KMS-11 (cell line): ENCODE measurements at regions not wholly inside any gene's neighbourhood (a gene's known extent, or its start where the extent isn't known, plus 50 kb on each side); places are given as distances from the start of the nearest gene placed in this dataset.

ENCODE experiments used
- H2AFZ ChIP-seq: fragments of 200-600 bp; sonication (generic); 2 replicates; pipeline ENCODE4 v1.6.1; 2016; ENCODE audit warnings: antibody characterized with exemption, mixed run types, low read depth
- H3K27ac ChIP-seq: fragments of 200-600 bp; sonication (generic); 2 replicates; pipeline ENCODE4 v1.6.1; 2016; ENCODE audit warnings: mild to moderate bottlenecking, mixed run types
- H3K27me3 ChIP-seq: fragments of 200-600 bp; sonication (generic); 2 replicates; pipeline ENCODE4 v1.6.1; 2017; ENCODE audit warnings: mild to moderate bottlenecking, low read depth, mixed run types, moderate library complexity; ENCODE audit not compliant: insufficient read depth
- H3K36me3 ChIP-seq: fragments of 200-600 bp; sonication (generic); 2 replicates; pipeline ENCODE4 v1.6.1; 2017; ENCODE audit warnings: mild to moderate bottlenecking, mixed run types; ENCODE audit not compliant: insufficient read depth
- H3K4me1 ChIP-seq: fragments of 200-600 bp; sonication (generic); 2 replicates; pipeline ENCODE4 v1.6.1; 2016; ENCODE audit warnings: mild to moderate bottlenecking, low read depth, mixed run types; ENCODE audit not compliant: poor library complexity, severe bottlenecking
- H3K4me2 ChIP-seq: fragments of 200-600 bp; sonication (generic); 2 replicates; pipeline ENCODE4 v1.7.0; 2016; ENCODE audit warnings: mild to moderate bottlenecking, mixed run types
- H3K4me3 ChIP-seq: fragments of 200-600 bp; sonication (generic); IDR thresholded peaks from 2 replicates; pipeline ENCODE4 v1.6.1; 2017; ENCODE audit warnings: low read depth, low read length, mixed read lengths; ENCODE audit not compliant: insufficient read depth
- H3K79me2 ChIP-seq: fragments of 200-600 bp; sonication (generic); 2 replicates; pipeline ENCODE4 v1.6.1; 2016; ENCODE audit warnings: low read depth, mixed run types; ENCODE audit not compliant: insufficient read depth
- H3K9ac ChIP-seq: fragments of 200-600 bp; sonication (generic); 2 replicates; pipeline ENCODE4 v1.6.1; 2016; ENCODE audit warnings: mild to moderate bottlenecking, mixed run types
- H4K20me1 ChIP-seq: fragments of 200-600 bp; sonication (generic); 2 replicates; pipeline ENCODE4 v1.6.1; 2016; ENCODE audit warnings: mild to moderate bottlenecking, mixed run types; ENCODE audit not compliant: insufficient read depth
- TF ChIP-seq, protein P1 (sequence below): fragments of 200-600 bp; sonication (generic); conservative IDR thresholded peaks from 2 replicates; pipeline ENCODE4 v1.6.1; 2017; ENCODE audit warnings: low read depth, mild to moderate bottlenecking, antibody characterized with exemption, low read length, moderate library complexity, mixed read lengths

DNA sequence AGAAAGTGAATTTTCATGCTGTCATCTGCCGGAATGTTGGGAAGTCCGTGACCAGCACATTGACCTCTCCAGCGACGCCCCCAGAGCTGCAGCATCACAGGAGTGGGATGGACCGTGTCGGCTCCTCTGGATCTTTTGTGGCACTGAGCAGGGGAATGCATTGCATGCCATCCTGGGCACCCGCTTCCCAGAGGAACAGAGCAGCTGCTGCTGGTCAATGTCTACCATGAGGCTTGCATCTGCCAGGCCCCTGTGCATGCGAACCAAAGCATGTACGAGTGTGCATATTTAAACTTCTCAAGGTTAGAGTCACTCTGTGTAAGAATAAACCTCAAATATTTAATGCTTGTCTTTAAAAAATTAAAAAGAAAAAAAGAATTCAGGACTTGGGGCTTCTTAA lies 414.8 kb downstream of the GADD45G start:
- H2AFZ ChIP-seq = no peak overlapping the region
- H3K27me3 ChIP-seq = no peaks in the 10 kb centered on the region
- H3K4me1 ChIP-seq = no peaks in the 10 kb centered on the region
- no peaks in the 10 kb centered on the region for H3K36me3 ChIP-seq
- H3K4me3 ChIP-seq = no peak overlapping the region
- H3K4me2 ChIP-seq = no peak overlapping the region
- H3K79me2 ChIP-seq = no peaks in the 10 kb centered on the region
- H4K20me1 ChIP-seq = no peaks in the 10 kb centered on the region
- no peak overlapping the region for H3K9ac ChIP-seq
- TF ChIP-seq, protein P1, sequence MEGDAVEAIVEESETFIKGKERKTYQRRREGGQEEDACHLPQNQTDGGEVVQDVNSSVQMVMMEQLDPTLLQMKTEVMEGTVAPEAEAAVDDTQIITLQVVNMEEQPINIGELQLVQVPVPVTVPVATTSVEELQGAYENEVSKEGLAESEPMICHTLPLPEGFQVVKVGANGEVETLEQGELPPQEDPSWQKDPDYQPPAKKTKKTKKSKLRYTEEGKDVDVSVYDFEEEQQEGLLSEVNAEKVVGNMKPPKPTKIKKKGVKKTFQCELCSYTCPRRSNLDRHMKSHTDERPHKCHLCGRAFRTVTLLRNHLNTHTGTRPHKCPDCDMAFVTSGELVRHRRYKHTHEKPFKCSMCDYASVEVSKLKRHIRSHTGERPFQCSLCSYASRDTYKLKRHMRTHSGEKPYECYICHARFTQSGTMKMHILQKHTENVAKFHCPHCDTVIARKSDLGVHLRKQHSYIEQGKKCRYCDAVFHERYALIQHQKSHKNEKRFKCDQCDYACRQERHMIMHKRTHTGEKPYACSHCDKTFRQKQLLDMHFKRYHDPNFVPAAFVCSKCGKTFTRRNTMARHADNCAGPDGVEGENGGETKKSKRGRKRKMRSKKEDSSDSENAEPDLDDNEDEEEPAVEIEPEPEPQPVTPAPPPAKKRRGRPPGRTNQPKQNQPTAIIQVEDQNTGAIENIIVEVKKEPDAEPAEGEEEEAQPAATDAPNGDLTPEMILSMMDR = no peak
- no peak overlapping the region for H3K27ac ChIP-seq

DNA sequence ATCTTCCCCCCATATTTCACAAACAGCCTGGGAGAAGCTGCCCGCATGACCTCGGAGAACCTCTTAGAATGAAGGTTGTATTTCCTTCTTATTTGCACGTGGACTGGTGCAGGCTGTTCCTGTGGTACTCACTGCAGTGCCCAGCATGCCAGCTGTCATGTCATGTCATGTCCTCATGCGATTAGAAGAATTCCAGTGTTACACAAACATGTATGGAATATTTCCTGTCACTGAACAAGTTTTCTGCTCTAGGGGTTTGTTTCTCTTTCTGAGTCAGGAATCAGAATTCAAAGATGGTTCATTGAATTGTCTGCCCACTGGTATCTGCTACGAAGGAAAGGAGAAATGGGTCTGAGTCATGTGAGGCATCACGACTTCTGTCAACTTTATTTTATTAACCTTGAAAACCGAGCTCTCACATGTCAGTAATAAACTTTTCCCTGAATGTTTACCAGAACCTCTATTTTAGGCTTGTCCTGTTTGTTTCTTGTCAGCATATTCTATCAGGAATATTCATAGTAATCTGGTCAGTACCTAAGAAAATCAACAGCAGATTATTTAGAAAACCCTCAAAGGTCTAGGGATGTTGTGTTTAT lies 415.6 kb downstream of the GADD45G start:
- no peak overlapping the region for H3K4me2 ChIP-seq
- H3K9ac ChIP-seq = no peak overlapping the region
- H3K27me3 ChIP-seq = no peaks in the 10 kb centered on the region
- H2AFZ ChIP-seq = no peak overlapping the region
- TF ChIP-seq, protein P1 = no peak
- H3K4me3 ChIP-seq = no peak overlapping the region
- H3K79me2 ChIP-seq = no peaks in the 10 kb centered on the region
- H3K4me1 ChIP-seq = no peaks in the 10 kb centered on the region
- no peaks in the 10 kb centered on the region for H4K20me1 ChIP-seq
- no peak overlapping the region for H3K27ac ChIP-seq
- no peaks in the 10 kb centered on the region for H3K36me3 ChIP-seq

DNA sequence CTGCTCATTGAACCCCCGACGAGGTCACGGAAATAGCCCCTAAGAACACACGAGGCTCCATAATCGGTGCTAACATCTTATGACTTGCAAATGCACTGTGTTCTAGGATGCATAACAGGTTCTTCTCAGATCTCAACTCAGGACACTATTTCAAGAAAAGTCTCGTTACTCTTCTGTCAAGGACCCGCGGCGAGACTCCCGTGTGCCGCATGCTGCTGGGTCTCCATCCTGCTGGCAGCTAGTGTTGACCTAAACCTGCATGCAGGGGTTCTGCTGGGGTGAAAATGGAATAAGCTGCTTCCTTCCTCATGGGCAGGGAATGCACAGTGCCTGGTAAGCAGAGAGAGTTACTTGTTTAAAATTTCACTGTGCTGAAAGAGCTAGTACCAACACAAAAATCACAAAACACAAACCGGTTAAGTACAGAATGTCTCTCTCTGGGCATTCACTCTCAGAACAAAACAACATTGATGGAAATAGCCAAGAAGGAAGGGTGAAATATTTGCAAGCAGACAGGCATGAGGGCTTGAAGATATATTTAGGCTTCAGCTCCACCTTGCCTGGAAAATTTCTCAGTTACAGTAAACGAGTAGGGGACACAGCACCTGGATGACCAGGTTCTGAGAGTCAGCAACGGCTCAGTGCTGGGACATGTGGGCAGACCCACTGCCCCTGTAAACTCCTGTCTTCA lies 416.5 kb downstream of the GADD45G start:
- H4K20me1 ChIP-seq = no peaks in the 10 kb centered on the region
- H3K4me3 ChIP-seq = no peak overlapping the region
- no peaks in the 10 kb centered on the region for H3K36me3 ChIP-seq
- H3K27ac ChIP-seq = no peak overlapping the region
- no peaks in the 10 kb centered on the region for H3K79me2 ChIP-seq
- H3K4me2 ChIP-seq = no peak overlapping the region
- no peaks in the 10 kb centered on the region for H3K27me3 ChIP-seq
- no peaks in the 10 kb centered on the region for H3K4me1 ChIP-seq
- no peak overlapping the region for H2AFZ ChIP-seq
- no peak overlapping the region for H3K9ac ChIP-seq
- TF ChIP-seq, protein P1 = no peak

DNA sequence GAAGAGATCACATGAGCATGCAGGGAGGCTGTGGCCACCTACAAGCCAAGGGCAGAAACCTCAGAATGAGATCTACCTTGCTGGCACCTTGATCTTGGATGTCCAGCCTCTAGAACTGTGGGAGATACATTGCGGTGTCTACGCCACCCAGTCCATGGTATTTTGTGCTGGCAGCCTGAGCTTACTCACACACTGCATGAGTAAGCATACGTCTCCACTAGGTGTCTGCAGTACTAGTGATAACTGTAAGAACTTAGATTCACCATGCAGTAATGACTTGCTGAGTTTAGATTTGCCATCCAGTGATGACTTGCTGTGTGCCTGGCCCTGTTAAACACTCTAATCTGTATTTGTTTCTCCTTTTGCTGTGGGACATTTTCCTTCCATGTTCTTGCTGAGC lies 417.7 kb downstream of the GADD45G start:
- H4K20me1 ChIP-seq = no peaks in the 10 kb centered on the region
- H3K4me3 ChIP-seq = no peak overlapping the region
- H3K4me1 ChIP-seq = no peaks in the 10 kb centered on the region
- no peak overlapping the region for H3K4me2 ChIP-seq
- H3K79me2 ChIP-seq = no peaks in the 10 kb centered on the region
- no peaks in the 10 kb centered on the region for H3K36me3 ChIP-seq
- TF ChIP-seq, protein P1 = no peak
- no peak overlapping the region for H3K9ac ChIP-seq
- H2AFZ ChIP-seq = no peak overlapping the region
- H3K27ac ChIP-seq = no peak overlapping the region
- no peaks in the 10 kb centered on the region for H3K27me3 ChIP-seq
